KG1 (cell line): ENCODE measurements at regions not wholly inside any gene's neighbourhood (a gene's known extent, or its start where the extent isn't known, plus 50 kb on each side); places are given as distances from the start of the nearest gene placed in this dataset.
"Not testable (repeated sequence)": the region's sequence is repeated elsewhere in the genome, so short reads cannot be mapped to it uniquely, and the experiment has no call there.

Experiments used
- DNase-seq: peaks from one replicate; lab custom pipeline; 2025; lab: John Stamatoyannopoulos, UW

- no peak for DNase-seq
These were observed 62.6 kb downstream of the DUSP6 start for GRCh38 chr12:89289720-89290119.

GRCh38 chr12:89288959-89289358 is 63.3 kb downstream of the DUSP6 start:
- DNase-seq: no peak

- DNase-seq: no peak
These were observed 65.8 kb downstream of the DUSP6 start for GRCh38 chr12:89286501-89286900.

GRCh38 chr12:89281539-89281867 is 70.8 kb downstream of the DUSP6 start:
- no peak for DNase-seq

- DNase-seq: peak; percentile 49
These were observed 71.3 kb downstream of the DUSP6 start for GRCh38 chr12:89280833-89281538.

DNA sequence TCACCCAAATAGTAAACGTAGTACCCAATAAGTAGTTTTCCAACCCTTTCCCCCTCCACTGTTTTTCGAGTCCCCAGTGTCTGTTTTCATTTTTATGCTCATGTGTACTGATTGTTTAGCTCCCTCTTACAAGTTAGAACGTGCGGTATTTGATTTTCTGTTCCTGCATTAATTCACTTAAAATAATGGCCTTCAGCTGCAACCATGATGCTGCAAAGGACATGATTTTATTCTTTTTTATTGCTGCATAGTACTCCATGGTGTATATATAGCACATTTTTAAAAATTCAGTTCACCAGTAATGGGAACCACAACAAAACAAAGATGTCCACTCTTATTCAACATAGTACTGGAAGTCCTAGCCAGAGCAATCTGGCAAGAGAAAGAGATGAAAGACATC is 72.8 kb downstream of the DUSP6 start:
- DNase-seq: no peak

DNA sequence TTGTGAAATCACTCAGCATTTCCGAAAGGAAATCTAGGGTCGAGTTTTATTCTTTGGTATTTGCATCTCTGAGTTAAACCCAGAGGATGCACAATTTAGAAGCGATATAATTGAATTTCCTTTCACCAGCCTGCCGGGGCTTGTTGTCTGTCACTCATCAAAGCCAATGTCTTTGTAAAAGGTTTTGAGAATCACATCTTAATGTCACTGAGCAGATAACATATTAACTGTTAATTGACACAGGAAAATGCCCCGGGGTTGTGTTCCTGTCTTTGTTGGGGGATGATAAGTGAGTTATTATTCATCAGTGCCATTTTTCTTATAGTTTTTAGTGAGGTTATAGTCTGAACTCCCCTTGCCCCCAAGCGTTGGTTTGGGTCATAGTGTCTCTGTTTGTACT is 73.4 kb downstream of the DUSP6 start:
- DNase-seq: peak; percentile 53

DNA sequence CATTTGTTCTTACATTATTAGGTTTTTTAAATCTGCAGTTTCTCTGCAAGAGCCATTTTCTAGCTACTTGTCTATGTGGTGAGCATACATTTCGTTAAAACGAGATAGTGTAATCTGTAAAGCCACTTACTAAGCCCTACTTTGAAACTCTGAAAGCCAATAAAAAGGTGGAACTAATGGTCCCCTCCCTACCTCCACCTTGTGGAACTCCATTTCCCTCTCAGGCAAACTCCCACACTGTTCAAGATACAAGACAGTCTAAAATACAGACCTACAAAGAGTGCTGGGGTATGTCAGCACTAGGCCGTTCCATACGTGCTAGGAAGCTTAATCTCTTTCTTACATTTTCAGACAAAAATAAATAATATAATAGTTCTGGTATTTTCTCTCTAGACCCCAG is 74.1 kb downstream of the DUSP6 start:
- no peak for DNase-seq

DNA sequence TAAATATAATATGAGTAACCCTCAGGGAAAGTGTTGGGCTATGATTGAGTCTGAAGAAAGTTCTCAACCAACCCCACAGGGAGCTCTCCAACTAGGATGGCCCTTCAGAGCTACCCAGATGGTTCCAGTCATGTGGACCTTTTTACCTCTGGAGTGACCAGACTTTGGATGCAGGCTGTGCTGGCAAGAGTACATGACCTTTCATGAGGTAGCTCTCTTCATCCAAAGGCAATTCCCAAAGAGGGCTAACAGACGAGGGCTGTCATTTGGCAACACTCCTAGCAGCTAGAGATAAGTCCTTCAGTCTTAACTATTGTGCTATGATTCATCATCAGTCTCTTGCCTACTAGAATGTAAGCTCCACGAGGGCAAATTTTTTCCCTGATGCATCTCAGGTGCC is 75.4 kb downstream of the DUSP6 start:
- no peak for DNase-seq

- DNase-seq: no peak
These were observed 78.8 kb downstream of the DUSP6 start for GRCh38 chr12:89273525-89273924.

DNA sequence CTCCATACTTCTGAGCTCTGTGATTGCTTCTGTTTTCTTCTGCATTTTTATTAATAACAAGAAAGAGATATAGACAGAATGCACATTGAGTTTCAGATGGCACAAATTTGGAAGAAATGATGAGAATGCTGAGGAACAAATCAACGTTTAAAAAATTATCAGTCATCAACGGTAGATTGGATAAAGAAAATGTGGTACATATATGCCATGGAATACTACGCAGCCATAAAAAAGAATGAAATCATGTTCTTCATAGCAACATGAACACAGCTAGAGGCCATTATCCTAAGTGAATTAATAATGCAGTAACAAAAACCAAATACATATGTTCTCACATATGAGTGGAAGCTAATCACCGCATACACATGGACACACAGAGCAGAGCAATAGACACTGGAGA is 81.8 kb downstream of the DUSP6 start:
- no peak for DNase-seq

DNA sequence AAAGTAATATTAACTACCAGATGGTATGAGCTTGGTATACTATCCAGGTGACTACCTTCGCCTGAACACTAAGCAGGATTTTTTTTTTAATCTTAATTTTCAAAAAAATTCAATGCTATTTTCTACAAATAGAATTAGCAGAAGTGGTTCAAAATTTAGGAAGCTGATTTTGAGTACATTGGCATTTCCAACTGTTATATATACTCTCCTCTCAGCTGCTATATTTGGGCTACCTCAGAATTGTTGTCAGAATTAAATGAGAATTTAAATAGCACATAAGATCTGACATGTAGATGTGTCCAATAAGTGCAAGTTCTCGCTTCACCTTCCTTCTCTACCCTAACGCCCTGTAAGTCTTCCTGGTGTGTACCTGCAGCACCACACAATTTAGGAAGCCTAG is 83.1 kb downstream of the DUSP6 start:
- DNase-seq: no peak

GRCh38 chr12:89267404-89267803 is 84.9 kb downstream of the DUSP6 start:
- DNase-seq: no peak

GRCh38 chr12:89266574-89267188 is 85.6 kb downstream of the DUSP6 start:
- DNase-seq: not testable (repeated sequence)

DNA sequence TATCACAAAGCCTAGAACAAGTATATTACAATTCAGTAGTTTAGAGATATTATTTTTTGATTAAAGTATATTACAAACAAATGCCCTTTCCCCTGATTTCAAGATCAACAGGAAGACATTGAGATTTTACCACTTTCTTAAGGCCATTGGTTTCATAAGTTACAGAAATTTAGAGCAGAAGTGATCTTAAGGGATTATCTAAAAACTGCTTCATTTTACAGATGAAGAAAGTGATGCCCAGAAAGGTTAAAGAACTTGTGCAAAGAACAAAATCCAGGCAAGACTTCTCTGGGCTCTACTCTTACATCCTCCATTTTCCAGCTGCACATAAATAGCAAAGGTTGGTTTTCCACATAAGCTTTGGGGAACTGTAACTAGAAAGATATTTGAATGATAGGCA is 87.5 kb downstream of the DUSP6 start:
- DNase-seq: no peak

DNA sequence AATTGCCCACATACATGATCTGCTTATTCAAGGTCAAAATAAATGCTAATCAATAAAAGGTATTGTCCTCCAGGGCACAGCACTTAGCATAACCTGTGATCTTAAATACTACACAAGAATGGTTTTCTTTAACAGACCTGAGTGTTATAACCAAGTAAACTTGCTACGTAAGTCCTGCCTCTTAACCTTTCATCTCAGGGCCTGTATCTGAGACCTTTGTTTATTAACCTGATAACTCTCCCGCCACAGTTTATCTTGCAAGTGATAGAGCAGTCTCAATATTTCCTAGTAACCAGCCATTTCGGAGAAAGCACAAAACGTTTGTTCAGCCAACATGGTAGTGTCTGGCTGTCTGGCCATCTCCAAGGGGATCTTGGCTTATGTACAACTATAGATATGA is 88.4 kb downstream of the DUSP6 start:
- DNase-seq: no peak

DNA sequence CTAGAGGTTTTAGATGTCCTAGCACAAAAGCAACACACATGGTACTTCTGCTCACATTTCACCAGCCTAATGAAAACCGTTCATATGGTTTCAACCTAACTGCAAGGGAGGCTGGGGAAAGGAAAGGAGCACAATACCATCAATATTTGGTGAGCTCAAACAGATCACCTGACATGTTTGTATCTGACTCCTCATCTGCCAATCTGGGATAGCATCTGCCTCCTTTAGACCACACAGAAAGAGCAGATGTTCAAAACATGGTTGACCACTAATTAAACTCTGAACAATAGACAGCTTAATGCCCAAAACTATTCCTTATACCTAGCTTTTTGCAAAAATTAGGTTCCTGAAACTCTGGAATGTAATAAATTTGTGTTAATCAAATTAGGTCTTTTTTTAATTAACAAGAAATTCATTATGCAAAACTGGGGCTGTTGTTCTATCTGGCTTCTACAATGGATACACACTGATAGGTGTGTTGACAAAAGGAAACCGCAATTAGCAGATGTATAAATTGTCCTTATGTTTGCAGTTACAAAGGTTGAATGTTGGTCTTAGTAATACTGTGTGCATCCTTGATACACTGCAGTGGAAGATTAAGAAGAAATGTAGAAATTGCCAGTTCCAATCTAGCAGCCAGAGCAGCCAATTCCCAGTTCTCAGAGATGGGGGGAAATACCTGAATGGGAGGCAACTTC is 89.3 kb downstream of the DUSP6 start:
- DNase-seq: no peak

- DNase-seq: no peak
These were observed 90.3 kb downstream of the DUSP6 start for GRCh38 chr12:89261982-89262381.

DNA sequence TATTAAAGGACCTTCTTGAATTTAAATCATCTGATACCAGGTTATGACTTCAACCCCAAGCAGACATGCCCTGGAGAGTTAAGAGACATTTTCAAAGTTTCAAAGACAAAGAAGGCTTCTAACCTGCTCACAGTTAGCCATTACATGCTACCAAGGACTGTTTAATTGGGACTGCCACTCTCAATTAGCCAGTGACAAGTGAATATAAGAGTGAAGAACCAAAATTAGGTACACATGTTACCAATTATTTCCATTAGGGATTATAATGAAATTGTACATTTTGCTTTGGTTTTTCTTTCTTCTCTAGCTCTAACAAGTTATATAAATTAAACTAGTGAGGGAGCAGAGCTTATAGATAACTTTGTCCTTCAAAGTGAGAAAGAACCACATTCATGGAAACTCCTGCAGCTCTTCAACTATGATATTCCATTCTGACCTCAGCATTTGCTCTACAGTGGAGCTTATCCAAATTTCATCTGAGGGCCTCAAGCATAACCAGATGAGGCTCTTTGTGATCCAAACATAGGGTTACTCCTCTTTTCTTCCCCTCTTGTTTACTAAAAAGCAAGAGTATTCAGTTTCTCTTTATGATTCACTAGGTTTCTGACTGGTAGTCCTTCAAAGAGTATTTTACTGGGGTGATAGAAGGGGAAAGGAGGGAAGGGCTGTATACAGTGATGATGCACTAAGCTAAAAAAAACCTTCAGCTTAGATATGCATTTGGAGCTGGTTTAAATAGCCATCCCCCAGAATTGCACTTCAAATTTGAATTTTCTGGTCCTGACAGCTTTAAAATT is 91.3 kb downstream of the DUSP6 start:
- DNase-seq: no peak

- DNase-seq: no peak
These were observed 92.5 kb downstream of the DUSP6 start for GRCh38 chr12:89259821-89260220.

DNA sequence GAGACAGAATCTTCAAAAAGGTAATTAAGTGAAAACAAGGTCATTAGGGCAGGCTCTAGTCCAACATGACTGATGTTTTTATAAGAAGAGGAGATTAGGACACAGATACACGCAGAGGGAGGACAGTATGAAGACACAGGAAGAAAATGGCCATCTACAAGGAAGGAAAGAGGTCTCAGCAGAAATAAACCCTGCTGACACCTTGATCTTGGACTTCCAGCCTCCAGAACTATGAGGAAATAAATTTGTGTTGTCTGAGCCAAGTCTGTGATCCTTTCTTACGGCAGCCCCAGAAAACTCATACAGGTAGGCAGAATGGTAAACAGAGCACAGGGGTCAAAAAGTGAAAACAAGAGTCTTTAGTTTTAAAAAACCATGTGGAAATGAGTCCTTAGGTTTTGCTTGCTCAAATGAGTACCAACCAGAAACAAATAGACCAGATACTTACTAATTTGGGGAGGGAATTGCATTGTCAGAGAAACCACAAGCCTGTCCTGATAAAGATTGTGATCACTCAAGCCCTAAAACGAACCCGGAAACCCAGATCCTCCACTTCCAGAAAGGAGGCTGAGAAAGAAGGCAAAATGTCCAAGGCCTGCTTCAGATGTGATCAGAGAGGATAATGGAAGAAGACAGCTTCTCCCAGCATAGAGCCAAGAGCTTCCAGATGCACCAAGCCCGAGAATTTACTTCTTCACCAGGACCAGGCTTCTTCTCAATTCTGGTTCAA is 93.9 kb downstream of the DUSP6 start:
- DNase-seq: no peak

DNA sequence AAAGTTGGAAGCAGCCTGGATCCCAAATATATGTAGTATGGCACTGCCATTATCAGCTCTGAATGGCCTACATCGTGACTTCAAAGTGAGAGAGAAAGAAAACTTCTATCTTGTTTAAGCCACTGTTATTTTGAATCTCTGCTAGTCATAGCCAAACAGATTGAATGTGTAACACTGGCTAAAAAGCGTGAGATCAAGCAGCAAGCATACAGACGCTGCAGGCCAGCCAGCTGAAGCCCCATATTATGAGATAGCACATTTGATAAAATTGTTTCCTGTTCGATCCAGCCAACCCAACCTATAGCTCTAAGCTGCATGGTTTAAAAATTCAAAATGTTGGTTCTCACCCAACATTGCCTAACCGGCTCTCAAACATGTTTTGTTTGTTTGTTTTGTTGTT is 95.0 kb downstream of the DUSP6 start:
- no peak for DNase-seq
